Esophagus squamous epithelium (tissue), 5 donors: ENCODE measurements at regions not wholly inside any gene's neighbourhood (a gene's known extent, or its start where the extent isn't known, plus 50 kb on each side); places are given as distances from the start of the nearest gene placed in this dataset.

ENCODE experiments used
- DNase-seq: peaks from one replicate; lab custom pipeline; 2025; lab: John Stamatoyannopoulos, UW
- H3K27ac ChIP-seq, 4 donors: fragments of 200-600 bp; sonication (generic); one replicate each; pipeline ENCODE4 v1.5.1; 2016 to 2019; ENCODE audit warnings: mild to moderate bottlenecking in 1 of 4
- H3K27me3 ChIP-seq, 4 donors: fragments of 200-600 bp; sonication (generic); 1 replicate in 3 of 4; 2 replicates in 1 of 4; pipeline versions ENCODE4 v1.5.1 to v1.6.0; 2017 to 2021; ENCODE audit warnings: antibody characterized with exemption in 1 of 4
- H3K36me3 ChIP-seq, 3 donors: fragments of 200-600 bp; sonication (generic); one replicate each; pipeline ENCODE4 v1.5.1; 2016 to 2019
- H3K4me1 ChIP-seq, 3 donors: fragments of 200-600 bp; sonication (generic); one replicate each; pipeline ENCODE4 v1.5.1; 2017 to 2019
- H3K4me3 ChIP-seq, 4 donors: fragments of 200-600 bp; sonication (generic); 1 replicate in 3 of 4; 2 replicates in 1 of 4; pipeline ENCODE4 v1.5.1; 2016 to 2019; ENCODE audit warnings: mild to moderate bottlenecking in 2 of 4, moderate library complexity in 1 of 4
- H3K9me3 ChIP-seq, 3 donors: fragments of 200-600 bp; sonication (generic); one replicate each; pipeline ENCODE4 v1.5.1; 2016 to 2019
- CTCF ChIP-seq, 6 experiments: fragments of 450-650 bp in 4 of 6; fragments of 200-600 bp in 2 of 6; sonication (generic) in 2 of 6; IDR thresholded peaks; one replicate each; pipeline ENCODE4 v1.5.1; 2016 to 2019; ENCODE audit warnings: antibody characterized with exemption in 6 of 6, mild to moderate bottlenecking in 4 of 6, moderate library complexity in 4 of 6
- POLR2A ChIP-seq, 4 donors: fragments of 450-650 bp; IDR thresholded peaks; one replicate each; pipeline ENCODE4 v1.6.1; 2017; ENCODE audit warnings: antibody characterized with exemption in 4 of 4, mild to moderate bottlenecking in 4 of 4, moderate library complexity in 3 of 4
- WGBS, 2 donors: methylation state at CpG; one replicate each; pipeline ENCODE4 v1.1.5; 2018; 5-methylcytosine and 5-hydroxymethylcytosine counted together
- intact Hi-C: fragments of 100-400 bp; cut with DNase I; formaldehyde crosslinking; loops from one replicate; pipeline ENCODE4 v1.15.0; 2022
- donor health status: DM: yes; HTN: yes; CAD: no.

- Histone ChIP-seq H3K4me3 (no peak overlapping the region), H3K27me3 (no peaks in the 10 kb centered on the region), H3K4me1 (no peaks in the 10 kb centered on the region), H3K36me3 (no peaks in the 10 kb centered on the region), H3K27ac (no peak overlapping the region), H3K9me3 (no peaks in the 10 kb centered on the region)
- no peak for DNase-seq
- intact Hi-C loops = no loop called here
- WGBS, 2 donors = 85 to 86% methylated on average over 6 of the region's 6 CpGs
- TF ChIP-seq CTCF (IDR thresholded peaks at IDR 0.05) (no peak), POLR2A (IDR thresholded peaks at IDR 0.05) (no peak)
Measured at GRCh38 chr4:178173771-178174170, 731.5 kb upstream of the AGA start.

DNA sequence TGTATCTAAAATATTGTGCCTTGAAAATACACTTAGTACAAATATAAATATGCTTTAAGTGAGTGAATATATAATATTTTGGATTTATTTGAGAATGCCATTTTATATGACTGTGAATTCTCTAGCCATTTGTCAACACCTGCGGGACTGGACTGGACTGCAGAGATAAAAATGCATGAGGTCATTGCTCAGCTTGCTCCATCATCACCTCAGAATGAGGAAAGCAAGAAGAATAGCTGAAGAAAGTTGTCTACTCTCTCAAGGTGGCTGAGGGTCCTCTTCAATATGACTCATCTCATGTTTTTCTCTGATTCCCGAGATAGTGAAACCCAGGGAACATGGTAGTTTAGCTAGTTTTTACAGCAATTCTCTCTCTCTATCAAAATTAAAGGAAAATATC lies 732.5 kb upstream of the AGA start:
- 67 to 83% methylated on average over 2 of the region's 2 CpGs for WGBS, 2 donors
- TF ChIP-seq CTCF (IDR thresholded peaks at IDR 0.05) (no peak), POLR2A (IDR thresholded peaks at IDR 0.05) (no peak)
- Histone ChIP-seq H3K27me3 (no peaks in the 10 kb centered on the region), H3K27ac (no peak overlapping the region), H3K4me3 (no peak overlapping the region), H3K36me3 (no peaks in the 10 kb centered on the region), H3K9me3 (no peaks in the 10 kb centered on the region), H3K4me1 (no peaks in the 10 kb centered on the region)
- DNase-seq = no peak
- intact Hi-C loops = no loop called here

- no peaks in the 10 kb centered on the region for H3K9me3 ChIP-seq
- WGBS, 2 donors = 43 to 46% methylated on average over 3 of the region's 3 CpGs
- intact Hi-C loops = no loop called here
- H3K27ac ChIP-seq = no peak overlapping the region
- TF ChIP-seq CTCF (IDR thresholded peaks at IDR 0.05) (no peak), POLR2A (IDR thresholded peaks at IDR 0.05) (no peak)
- H3K4me1 ChIP-seq = no peaks in the 10 kb centered on the region
- DNase-seq = no peak
- no peak overlapping the region for H3K4me3 ChIP-seq
- no peaks in the 10 kb centered on the region for H3K36me3 ChIP-seq
- no peaks in the 10 kb centered on the region for H3K27me3 ChIP-seq
Measured at GRCh38 chr4:178185517-178185916, 743.3 kb upstream of the AGA start.

DNA sequence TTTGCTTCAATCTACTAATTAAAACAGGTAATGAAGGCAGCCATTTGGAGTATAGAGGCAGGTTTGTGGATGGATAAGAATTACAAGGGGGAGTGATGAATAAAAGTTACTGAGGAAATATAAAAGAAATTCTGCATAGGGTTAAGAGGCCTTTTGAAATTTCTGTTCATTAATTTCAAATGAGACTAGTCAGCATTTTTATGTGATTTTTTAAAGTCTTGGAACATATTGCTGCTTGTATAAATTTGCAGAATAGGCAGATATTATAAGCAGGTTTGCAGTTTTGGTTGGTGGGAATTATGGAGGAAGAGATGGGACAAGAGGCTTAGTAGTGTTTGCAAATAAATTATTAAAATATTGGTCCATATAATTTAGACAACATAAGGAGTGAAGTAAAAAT lies 750.4 kb upstream of the AGA start:
- Histone ChIP-seq H3K9me3 (no peaks in the 10 kb centered on the region), H3K4me3 (no peak overlapping the region), H3K27me3 (no peaks in the 10 kb centered on the region), H3K36me3 (no peaks in the 10 kb centered on the region), H3K4me1 (no peaks in the 10 kb centered on the region), H3K27ac (no peak overlapping the region)
- no peak for DNase-seq
- TF ChIP-seq CTCF (IDR thresholded peaks at IDR 0.05) (no peak), POLR2A (IDR thresholded peaks at IDR 0.05) (no peak)
- intact Hi-C loops = no loop called here

GRCh38 chr4:178196751-178197374 lies 754.6 kb upstream of the AGA start:
- H3K4me1 ChIP-seq = no peaks in the 10 kb centered on the region
- intact Hi-C loops = no loop called here
- DNase-seq = no peak
- no peaks in the 10 kb centered on the region for H3K36me3 ChIP-seq
- WGBS, 2 donors = 71 to 76% methylated on average over 5 to 6 of the region's 6 CpGs
- no peaks in the 10 kb centered on the region for H3K27me3 ChIP-seq
- H3K9me3 ChIP-seq = no peaks in the 10 kb centered on the region
- TF ChIP-seq CTCF (IDR thresholded peaks at IDR 0.05) (no peak), POLR2A (IDR thresholded peaks at IDR 0.05) (no peak)
- H3K4me3 ChIP-seq = no peak overlapping the region
- H3K27ac ChIP-seq = no peak overlapping the region
